GM21515 (cell line): ENCODE measurements at regions not wholly inside any gene's neighbourhood (a gene's known extent, or its start where the extent isn't known, plus 50 kb on each side); places are given as distances from the start of the nearest gene placed in this dataset.
"Not testable (repeated sequence)": the region's sequence is repeated elsewhere in the genome, so short reads cannot be mapped to it uniquely, and the experiment has no call there.

Experiments used
- ATAC-seq: cut with Tn5 transposase; IDR thresholded peaks from one replicate; pipeline ENCODE4 v1.9.1; 2021; ENCODE audit not compliant: unreplicated experiment

DNA sequence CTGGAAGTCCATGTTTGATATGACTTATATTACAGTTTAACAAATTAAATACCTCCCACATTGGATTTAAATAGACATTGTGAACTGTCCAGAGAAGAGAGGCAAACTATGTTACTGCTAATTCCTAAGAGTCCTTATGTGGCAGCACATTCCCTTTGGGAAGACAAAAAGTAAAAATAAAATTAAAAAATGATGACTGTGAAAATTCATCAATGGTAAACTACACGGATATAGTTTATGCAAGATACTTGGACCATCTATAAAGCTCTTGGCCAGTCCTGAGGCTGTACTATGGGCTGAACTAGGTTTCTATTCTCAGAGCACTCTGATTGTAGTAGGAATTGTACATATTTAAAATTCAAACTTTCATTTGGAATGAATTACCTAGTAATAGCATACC, 206.4 kb downstream of the LRRK2 start:
- ATAC-seq, result no peak

DNA sequence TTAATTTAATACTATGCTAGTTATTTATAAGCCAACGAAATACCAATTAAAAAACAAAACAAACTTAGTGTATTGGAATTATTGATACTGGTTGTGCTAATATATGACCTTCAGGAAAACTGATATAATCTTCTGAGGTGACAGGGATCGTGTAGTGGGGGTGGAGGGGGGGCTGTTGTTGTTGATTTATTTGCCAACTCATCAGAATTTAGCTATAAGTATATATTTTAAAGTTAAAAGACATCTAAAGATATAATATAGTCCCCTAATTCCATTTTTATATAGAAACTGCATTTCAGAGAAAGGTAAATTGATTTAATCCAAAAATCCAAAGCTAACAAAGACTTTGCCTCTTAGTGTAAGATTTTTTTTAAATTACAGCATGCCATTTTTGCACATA, 210.5 kb downstream of the LRRK2 start:
- no peak for ATAC-seq

DNA sequence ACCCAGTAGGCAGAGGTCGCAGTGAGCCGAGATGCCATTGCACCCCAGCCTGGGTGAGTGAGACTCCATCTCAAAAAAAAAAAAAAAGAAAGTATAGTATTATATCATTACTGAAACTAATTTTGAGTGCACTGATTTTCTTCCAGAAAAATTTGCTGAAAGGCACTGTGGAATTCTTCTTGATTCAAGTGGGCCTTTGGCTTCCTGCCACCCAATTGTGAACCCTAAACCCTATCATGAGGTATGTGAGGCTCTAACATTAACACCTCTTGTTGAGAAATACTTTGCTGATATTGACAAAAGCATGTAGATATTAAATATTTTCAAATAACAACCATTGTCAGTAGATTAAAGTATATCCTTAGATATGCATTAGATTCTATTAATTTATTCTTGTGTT, 211.2 kb downstream of the LRRK2 start:
- no peak for ATAC-seq

DNA sequence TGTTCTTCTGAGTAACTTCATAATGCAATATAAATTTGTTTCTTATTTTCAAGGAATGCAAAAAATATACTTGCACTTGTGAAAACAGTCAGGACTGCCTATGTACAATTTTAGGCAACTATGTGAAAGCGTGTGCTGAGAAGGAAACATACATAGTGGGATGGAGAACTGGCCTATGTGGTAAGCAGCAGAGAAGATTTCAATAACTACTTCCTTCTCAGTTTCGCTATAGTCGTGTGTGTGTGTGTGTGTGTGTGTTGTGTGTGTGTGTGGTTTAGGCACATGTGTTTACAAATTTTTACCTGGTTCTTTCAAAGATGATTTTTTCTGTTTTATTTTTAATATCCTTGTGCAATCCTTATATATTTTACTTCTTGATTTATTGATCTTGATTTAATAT, 211.8 kb downstream of the LRRK2 start:
- ATAC-seq, result no peak

- ATAC-seq, result no peak
These were observed 215.1 kb downstream of the LRRK2 start for GRCh38 chr12:40439771-40440492.

DNA sequence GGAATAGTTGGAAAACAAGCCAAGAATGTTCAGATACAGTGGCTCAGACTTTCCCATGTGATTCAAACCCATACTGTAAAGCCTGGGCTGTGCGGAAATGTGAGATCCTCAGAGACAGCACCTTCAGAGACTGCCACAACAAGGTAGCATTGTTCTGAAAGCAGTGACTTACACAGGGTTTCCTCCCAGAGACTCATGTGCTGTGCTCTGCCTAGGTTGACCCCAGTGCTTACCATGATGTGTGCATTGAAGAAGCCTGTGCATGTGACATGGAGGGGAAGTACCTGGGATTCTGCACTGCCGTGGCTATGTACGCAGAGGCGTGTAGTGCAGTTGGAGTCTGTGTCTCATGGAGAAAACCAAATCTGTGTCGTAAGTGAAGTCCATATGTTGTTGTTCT, 219.4 kb downstream of the LRRK2 start:
- ATAC-seq, result no peak

GRCh38 chr12:40446385-40446784, 221.6 kb downstream of the LRRK2 start:
- ATAC-seq, result peak; percentile 83

- not testable (repeated sequence) for ATAC-seq
These were observed 223.7 kb downstream of the LRRK2 start for GRCh38 chr12:40448523-40448922.

GRCh38 chr12:40451661-40452060, 226.9 kb downstream of the LRRK2 start:
- ATAC-seq, result no peak

GRCh38 chr12:40464121-40464520, 228.1 kb upstream of the CNTN1 start:
- no peak for ATAC-seq

DNA sequence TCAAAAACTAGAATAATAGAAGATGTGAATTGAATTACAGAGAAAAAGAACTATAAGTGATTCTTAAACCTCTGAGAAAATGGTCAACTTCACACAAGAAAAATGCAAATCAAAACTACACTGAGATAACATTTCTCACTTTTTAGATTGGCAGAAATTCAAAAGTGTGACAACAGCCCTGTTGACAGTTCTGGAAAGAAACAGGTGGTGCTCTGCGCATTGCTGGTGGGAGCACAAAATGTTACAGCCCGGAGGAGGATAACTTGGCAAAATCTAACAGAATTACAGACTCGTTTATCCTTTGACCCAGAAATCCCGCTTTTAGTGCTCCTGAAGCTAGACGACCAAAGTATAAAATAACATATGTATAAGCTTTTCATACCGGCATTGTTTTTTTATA, 222.5 kb upstream of the CNTN1 start:
- ATAC-seq, result no peak

DNA sequence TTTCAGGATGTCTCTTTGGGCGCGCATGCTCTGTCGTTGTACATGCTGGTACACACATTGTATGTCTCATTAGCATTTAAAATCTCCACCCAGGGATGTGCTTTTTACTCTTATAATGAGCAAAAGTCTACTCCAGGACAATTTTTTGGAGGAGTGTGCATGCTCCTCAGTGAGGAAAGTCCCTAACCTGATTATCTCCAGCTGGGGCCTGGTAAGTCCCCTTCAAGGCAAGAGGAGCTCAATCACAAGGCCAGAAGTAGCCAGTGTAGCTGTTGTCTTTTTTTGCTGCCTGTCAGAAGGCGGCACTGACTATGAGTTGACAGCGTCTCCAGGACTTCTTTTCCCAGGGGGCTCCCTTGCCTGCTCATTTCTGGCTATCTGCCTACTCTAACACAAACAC, 218.3 kb upstream of the CNTN1 start:
- ATAC-seq, result no peak

GRCh38 chr12:40474630-40475029, 217.6 kb upstream of the CNTN1 start:
- no peak for ATAC-seq

GRCh38 chr12:40499856-40500255, 192.4 kb upstream of the CNTN1 start:
- no peak for ATAC-seq

GRCh38 chr12:40502322-40502721, 189.9 kb upstream of the CNTN1 start:
- ATAC-seq, result peak; percentile 57

GRCh38 chr12:40505327-40505726, 186.9 kb upstream of the CNTN1 start:
- ATAC-seq, result no peak

- ATAC-seq, result no peak
These were observed 183.8 kb upstream of the CNTN1 start for GRCh38 chr12:40508421-40508820.

- no peak for ATAC-seq
These were observed 180.9 kb upstream of the CNTN1 start for GRCh38 chr12:40511341-40511740.

- ATAC-seq, result no peak
These were observed 177.0 kb upstream of the CNTN1 start for GRCh38 chr12:40515041-40515816.

GRCh38 chr12:40522837-40523236, 169.4 kb upstream of the CNTN1 start:
- no peak for ATAC-seq

GRCh38 chr12:40525054-40525453, 167.2 kb upstream of the CNTN1 start:
- ATAC-seq, result no peak

- ATAC-seq, result no peak
These were observed 157.4 kb upstream of the CNTN1 start for GRCh38 chr12:40534828-40535227.

DNA sequence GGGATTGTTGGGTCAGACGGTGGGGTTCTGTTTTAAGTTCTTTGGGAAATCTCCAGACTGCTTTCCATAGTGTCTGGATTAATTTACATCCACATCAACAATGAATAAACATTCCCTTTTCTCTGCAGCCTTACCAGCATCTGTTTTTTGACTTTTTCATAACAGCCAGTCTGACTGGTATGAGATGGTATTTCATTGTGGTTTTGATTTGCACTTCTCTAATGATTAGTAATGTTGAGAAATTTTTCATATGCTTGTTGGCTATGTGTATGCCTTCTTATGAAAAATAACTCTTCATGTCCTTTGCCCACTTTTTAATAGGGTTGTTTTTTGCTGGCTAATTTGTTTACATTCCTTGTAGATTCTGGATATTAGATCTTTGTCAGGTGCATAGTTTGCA, 140.8 kb upstream of the CNTN1 start:
- no peak for ATAC-seq
